ENCODE measurements at regions not wholly inside any gene's neighbourhood (a gene's known extent, or its start where the extent isn't known, plus 50 kb on each side); places are given as distances from the start of the nearest gene placed in this dataset.

GRCh38 chr5:117486879-117487391 is 912.3 kb upstream of the SEMA6A start:
- Histone ChIP-seq H3K4me1 (no peaks in the 10 kb centered on the region), H3K27me3 (no peaks in the 10 kb centered on the region), H3K4me3 (no peak overlapping the region), H3K27ac (no peak overlapping the region), H3K36me3 (no peaks in the 10 kb centered on the region), H3K9me3 (no peaks in the 10 kb centered on the region)
- TF ChIP-seq CTCF (IDR thresholded peaks at IDR 0.05) (no peak), POLR2A (IDR thresholded peaks at IDR 0.05) (no peak)
- no peak for DNase-seq
- intact Hi-C loops (cut with DNase I) = no loop called here

GRCh38 chr5:117486261-117486660 is 911.6 kb upstream of the SEMA6A start:
- H3K4me3 ChIP-seq = no peak overlapping the region
- intact Hi-C loops (cut with DNase I) = no loop called here
- TF ChIP-seq POLR2A (IDR thresholded peaks at IDR 0.05) (no peak), CTCF (IDR thresholded peaks at IDR 0.05) (no peak)
- H3K36me3 ChIP-seq = no peaks in the 10 kb centered on the region
- H3K9me3 ChIP-seq = no peaks in the 10 kb centered on the region
- DNase-seq = no peak
- no peaks in the 10 kb centered on the region for H3K4me1 ChIP-seq
- no peaks in the 10 kb centered on the region for H3K27me3 ChIP-seq
- H3K27ac ChIP-seq = no peak overlapping the region

GRCh38 chr5:117475919-117476318 is 901.3 kb upstream of the SEMA6A start:
- H3K27ac ChIP-seq = no peak overlapping the region
- DNase-seq = no peak
- 67 to 74% methylated on average over 2 of the region's 2 CpGs for WGBS, 2 donors

GRCh38 chr5:117473165-117473564 is 898.5 kb upstream of the SEMA6A start:
- H3K9me3 ChIP-seq = no peaks in the 10 kb centered on the region
- WGBS, 2 donors = 42 to 43% methylated on average over 4 of the region's 4 CpGs
- H3K4me1 ChIP-seq = no peaks in the 10 kb centered on the region
- no peak overlapping the region for H3K4me3 ChIP-seq
- H3K27ac ChIP-seq = no peak overlapping the region
- no peaks in the 10 kb centered on the region for H3K27me3 ChIP-seq
- no peaks in the 10 kb centered on the region for H3K36me3 ChIP-seq
- DNase-seq = no peak
- no peak for TF ChIP-seq CTCF (IDR thresholded peaks at IDR 0.05)
- no peak for TF ChIP-seq POLR2A (IDR thresholded peaks at IDR 0.05)
- intact Hi-C loops (cut with DNase I) = no loop called here

More at GRCh38 chr5:117475919-117476318, 901.3 kb upstream of the SEMA6A start:
- Histone ChIP-seq H3K36me3 (no peaks in the 10 kb centered on the region), H3K4me1 (no peaks in the 10 kb centered on the region), H3K4me3 (no peak overlapping the region), H3K9me3 (no peaks in the 10 kb centered on the region), H3K27me3 (no peaks in the 10 kb centered on the region)
- TF ChIP-seq POLR2A (IDR thresholded peaks at IDR 0.05) (no peak), CTCF (IDR thresholded peaks at IDR 0.05) (no peak)
- intact Hi-C loops (cut with DNase I) = no loop called here

GRCh38 chr5:117463881-117464570 is 889.4 kb upstream of the SEMA6A start:
- H3K4me1 ChIP-seq = no peaks in the 10 kb centered on the region
- no peaks in the 10 kb centered on the region for H3K36me3 ChIP-seq
- no peak overlapping the region for H3K4me3 ChIP-seq
- TF ChIP-seq POLR2A (IDR thresholded peaks at IDR 0.05) = no peak
- TF ChIP-seq CTCF (IDR thresholded peaks at IDR 0.05) = no peak
- 13 to 25% methylated on average over 3 of the region's 3 CpGs for WGBS, 2 donors
- intact Hi-C loops (cut with DNase I) = no loop called here
- H3K27ac ChIP-seq = no peak overlapping the region
- H3K27me3 ChIP-seq = no peaks in the 10 kb centered on the region
- DNase-seq = no peak
- no peaks in the 10 kb centered on the region for H3K9me3 ChIP-seq
